Naive thymus-derived CD4-positive, alpha-beta T cell (primary cell): ENCODE measurements at regions not wholly inside any gene's neighbourhood (a gene's known extent, or its start where the extent isn't known, plus 50 kb on each side); places are given as distances from the start of the nearest gene placed in this dataset.

Experiments used
- ATAC-seq: fragments of 150-1000 bp; cut with Tn5 transposase; 2 replicates; pipeline ENCODE4 v1.10.0; 2021; ENCODE audit warnings: mild to moderate bottlenecking, moderate library complexity
- CTCF ChIA-PET: fragments of 350-600 bp; sonication (Branson Sonifier 250); formaldehyde crosslinking; loops from one replicate; lab custom pipeline; 2021; ENCODE audit warnings: antibody characterized with exemption; lab: Charles Lee
- POLR2A ChIA-PET: fragments of 350-600 bp; sonication (Branson Sonifier 250); formaldehyde crosslinking; loops from one replicate; lab custom pipeline; 2021; ENCODE audit warnings: antibody characterized with exemption, inconsistent platforms; lab: Charles Lee
- DNase-seq, 9 donors: peaks; one replicate each; pipeline versions ENCODE4 v3.0.0 to v3.0.0-alpha.2; 2020 to 2022; ENCODE audit warnings: mixed read lengths in 1 of 9
- H3K27ac ChIP-seq: one replicate; pipeline ENCODE4 v1.7.0; 2013; ENCODE audit warnings: mild to moderate bottlenecking, low read depth, low read length, moderate library complexity
- H3K27me3 ChIP-seq, 2 donors: one replicate each; pipeline ENCODE4 v1.7.0; 2013; ENCODE audit warnings: low read length in 2 of 2, mild to moderate bottlenecking in 2 of 2, moderate library complexity in 2 of 2; ENCODE audit not compliant: control insufficient read depth in 2 of 2, insufficient read depth in 2 of 2
- H3K36me3 ChIP-seq, 3 experiments: 1 replicate in 2 of 3; 2 replicates in 1 of 3; pipeline ENCODE4 v1.7.0; 2013; ENCODE audit warnings: low read length in 3 of 3, mild to moderate bottlenecking in 3 of 3, moderate library complexity in 1 of 3; ENCODE audit not compliant: insufficient read depth in 3 of 3, control insufficient read depth in 2 of 3
- H3K4me1 ChIP-seq, 2 donors: one replicate each; pipeline ENCODE4 v1.7.0; 2013; ENCODE audit warnings: low read length in 2 of 2, mild to moderate bottlenecking in 2 of 2, moderate library complexity in 1 of 2; ENCODE audit not compliant: control insufficient read depth in 2 of 2, insufficient read depth in 2 of 2
- H3K4me3 ChIP-seq: 2 replicates; pipeline ENCODE4 v1.7.0; 2013; ENCODE audit warnings: mild to moderate bottlenecking, low read length
- H3K9me3 ChIP-seq, 3 experiments: 1 replicate in 2 of 3; 2 replicates in 1 of 3; pipeline ENCODE4 v1.7.0; 2013; ENCODE audit warnings: low read length in 3 of 3; ENCODE audit not compliant: control insufficient read depth in 2 of 3
- H3K27ac Mint-ChIP-seq, 9 donors: one replicate each; pipeline ENCODE4 v1.8.0; 2020 to 2022; ENCODE audit warnings: mixed read lengths in 9 of 9, mild to moderate bottlenecking in 8 of 9, moderate library complexity in 5 of 9, inconsistent platforms in 2 of 9
- H3K27me3 Mint-ChIP-seq, 5 donors: one replicate each; pipeline ENCODE4 v1.8.0; 2021 to 2022; ENCODE audit warnings: mixed read lengths in 5 of 5, mild to moderate bottlenecking in 1 of 5
- H3K36me3 Mint-ChIP-seq, 5 donors: one replicate each; pipeline ENCODE4 v1.8.0; 2020 to 2022; ENCODE audit warnings: mixed read lengths in 5 of 5, mild to moderate bottlenecking in 3 of 5, inconsistent platforms in 1 of 5
- H3K4me1 Mint-ChIP-seq, 7 donors: one replicate each; pipeline ENCODE4 v1.8.0; 2020 to 2022; ENCODE audit warnings: mixed read lengths in 7 of 7, mild to moderate bottlenecking in 3 of 7, inconsistent platforms in 1 of 7
- H3K4me3 Mint-ChIP-seq, 10 donors: one replicate each; pipeline ENCODE4 v1.8.0; 2020 to 2022; ENCODE audit warnings: mild to moderate bottlenecking in 10 of 10, mixed read lengths in 10 of 10, moderate library complexity in 6 of 10, inconsistent platforms in 2 of 10
- H3K9me3 Mint-ChIP-seq, 11 donors: one replicate each; pipeline ENCODE4 v1.8.0; 2020 to 2022; ENCODE audit warnings: mixed read lengths in 11 of 11, mild to moderate bottlenecking in 4 of 11, inconsistent platforms in 1 of 11, moderate library complexity in 1 of 11
- intact Hi-C, 2 donors: fragments of 100-400 bp; cut with micrococcal nuclease; formaldehyde crosslinking; loops; one replicate each; pipeline ENCODE4 v1.15.1; 2023

DNA sequence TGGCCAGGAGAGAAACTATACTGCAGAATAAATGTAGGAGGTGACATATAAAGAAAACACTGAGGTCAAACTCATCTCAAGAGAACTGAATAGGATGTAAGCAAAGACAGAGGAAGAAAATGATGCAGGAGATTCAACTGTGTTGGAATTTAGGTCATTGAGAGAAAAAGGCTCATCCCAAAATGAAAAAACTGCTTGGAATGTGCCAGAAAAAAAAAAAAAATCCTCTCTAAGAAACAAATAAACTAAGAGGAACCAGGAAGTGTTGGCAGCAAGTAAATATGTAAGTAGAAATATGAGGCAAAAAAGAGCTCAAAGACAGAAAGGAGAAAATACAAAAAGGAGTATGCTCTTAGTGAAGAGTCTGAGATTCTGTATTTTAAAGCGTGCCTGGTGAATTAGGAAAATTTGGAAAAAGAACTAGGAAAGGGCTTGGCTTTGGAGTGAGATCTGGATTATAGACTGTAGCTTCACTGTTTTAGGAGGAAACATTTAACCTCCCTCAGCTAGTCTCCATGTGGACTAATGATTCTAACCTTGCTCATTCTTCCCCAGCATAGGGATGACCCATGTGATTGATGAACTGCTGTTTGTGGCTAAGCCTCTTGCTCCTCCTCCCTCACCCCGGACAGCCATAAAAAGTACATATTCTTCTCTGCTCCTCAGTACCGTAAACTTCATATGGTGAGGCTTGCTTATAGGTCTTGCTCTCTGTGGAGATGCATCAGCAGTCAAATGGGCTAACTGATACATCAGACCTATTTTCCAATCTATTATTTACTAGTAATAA lies 185.6 kb upstream of the POU5F2 start:
- POLR2A ChIA-PET: no interaction called here
- Mint-ChIP-seq H3K27me3 (no peaks in the 10 kb centered on the region), H3K4me3 (no peak overlapping the region), H3K27ac (no peak overlapping the region), H3K36me3 (peaks cover 0 to 39% (median 9%) of the 10 kb centered on the region in 5 donors), H3K9me3 (no peaks in the 10 kb centered on the region), H3K4me1 (peaks cover 0 to 12% (median 0%) of the 10 kb centered on the region in 7 donors)
- no peak overlapping the region for H3K4me3 ChIP-seq
- H3K36me3 ChIP-seq: no peaks in the 10 kb centered on the region
- H3K27ac ChIP-seq: no peak overlapping the region
- no peaks in the 10 kb centered on the region for H3K4me1 ChIP-seq
- CTCF ChIA-PET: interaction anchor here (0.6 kb wide), 1 partner anchor 382 kb away, joined by 3 read pairs; no protein-coding TSS in a partner anchor
- H3K9me3 ChIP-seq: no peaks in the 10 kb centered on the region
- no peaks in the 10 kb centered on the region for H3K27me3 ChIP-seq
- intact Hi-C loops: no loop called here
- ATAC-seq (no peak), DNase-seq (no peak)

DNA sequence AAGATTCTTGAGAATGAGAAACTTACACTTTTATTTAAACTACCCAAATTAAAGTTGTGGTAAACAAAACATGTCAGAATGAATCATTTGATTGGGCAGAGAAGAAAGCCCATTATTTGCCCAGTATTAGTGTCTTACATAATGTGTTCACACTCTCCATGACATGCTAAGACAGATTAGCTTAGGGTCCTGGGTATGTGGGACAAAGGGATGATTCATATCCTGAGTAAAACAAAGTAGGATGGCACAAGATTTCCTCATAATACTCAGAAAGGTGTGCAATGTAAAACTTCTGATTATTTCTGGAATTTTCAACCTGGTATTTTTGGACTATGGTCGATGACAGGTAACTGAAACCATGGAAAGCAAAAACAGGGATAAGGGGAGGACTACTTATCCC lies 183.9 kb upstream of the POU5F2 start:
- H3K4me1 Mint-ChIP-seq: peaks cover 0 to 15% (median 0%) of the 10 kb centered on the region in 7 donors
- no peaks in the 10 kb centered on the region for H3K27me3 Mint-ChIP-seq
- no peaks in the 10 kb centered on the region for H3K4me1 ChIP-seq
- intact Hi-C loops: no loop called here
- H3K4me3 Mint-ChIP-seq: no peak overlapping the region
- ATAC-seq (no peak), DNase-seq (no peak)
- no peak overlapping the region for H3K4me3 ChIP-seq
- no peaks in the 10 kb centered on the region for H3K9me3 ChIP-seq
- H3K36me3 Mint-ChIP-seq: peaks cover 0 to 45% (median 8%) of the 10 kb centered on the region in 5 donors
- no peaks in the 10 kb centered on the region for H3K9me3 Mint-ChIP-seq
- no peaks in the 10 kb centered on the region for H3K27me3 ChIP-seq
- CTCF ChIA-PET: no interaction called here
- H3K27ac Mint-ChIP-seq: no peak overlapping the region
- no peaks in the 10 kb centered on the region for H3K36me3 ChIP-seq
- POLR2A ChIA-PET: no interaction called here
- H3K27ac ChIP-seq: no peak overlapping the region

DNA sequence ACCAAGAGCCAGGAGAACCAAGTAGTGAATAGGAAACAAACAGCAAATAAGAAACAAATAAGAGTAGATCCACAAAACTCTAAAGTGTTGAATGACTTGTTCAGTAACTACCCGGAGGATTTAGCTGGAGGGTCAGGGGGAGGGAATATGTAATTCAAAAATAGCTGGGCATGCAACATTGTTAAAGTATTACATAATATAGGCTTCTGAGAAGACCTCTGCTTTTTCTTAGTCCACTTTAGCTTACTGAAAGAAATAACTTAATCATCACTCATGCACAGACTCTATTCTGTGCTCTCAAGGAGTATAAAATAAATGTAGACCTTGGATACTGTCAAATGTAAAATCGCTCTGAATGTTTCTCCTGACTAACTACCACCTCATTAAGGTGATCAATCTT lies 183.2 kb upstream of the POU5F2 start:
- H3K4me1 ChIP-seq: no peaks in the 10 kb centered on the region
- ChIA-PET POLR2A (no interaction called here), CTCF (no interaction called here)
- ATAC-seq (no peak), DNase-seq (no peak)
- no peaks in the 10 kb centered on the region for H3K27me3 ChIP-seq
- no peak overlapping the region for H3K27ac Mint-ChIP-seq
- H3K4me3 ChIP-seq: no peak overlapping the region
- peaks cover 0 to 15% (median 0%) of the 10 kb centered on the region in 7 donors for H3K4me1 Mint-ChIP-seq
- H3K27me3 Mint-ChIP-seq: no peaks in the 10 kb centered on the region
- no peak overlapping the region for H3K27ac ChIP-seq
- H3K9me3 Mint-ChIP-seq: no peaks in the 10 kb centered on the region
- no peaks in the 10 kb centered on the region for H3K9me3 ChIP-seq
- no peaks in the 10 kb centered on the region for H3K36me3 ChIP-seq
- H3K4me3 Mint-ChIP-seq: no peak overlapping the region
- peaks cover 0 to 40% (median 8%) of the 10 kb centered on the region in 5 donors for H3K36me3 Mint-ChIP-seq
- intact Hi-C loops: no loop called here

DNA sequence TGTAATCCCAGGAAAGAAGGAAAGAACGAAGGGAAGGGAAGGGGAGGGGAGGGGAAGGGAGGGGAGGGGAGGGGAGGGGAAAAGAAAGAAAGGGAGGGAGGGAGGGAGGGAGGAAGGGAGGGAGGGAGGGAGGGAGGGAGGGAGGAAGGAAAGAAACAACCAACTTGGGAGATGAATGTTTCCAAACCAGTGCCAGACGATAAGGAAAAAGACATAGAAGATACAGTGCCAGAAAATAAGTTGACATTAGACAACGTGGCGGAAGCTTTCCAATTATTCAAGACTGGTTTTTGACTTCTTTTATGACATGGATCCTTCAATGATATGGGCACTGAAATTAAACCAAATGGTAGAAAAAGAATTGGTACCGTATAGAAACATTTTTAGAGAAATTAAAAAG lies 181.2 kb upstream of the POU5F2 start:
- H3K4me1 ChIP-seq: no peaks in the 10 kb centered on the region
- ATAC-seq (no peak), DNase-seq (no peak)
- no peak overlapping the region for H3K4me3 ChIP-seq
- POLR2A ChIA-PET: no interaction called here
- H3K9me3 Mint-ChIP-seq: no peaks in the 10 kb centered on the region
- H3K27me3 Mint-ChIP-seq: no peaks in the 10 kb centered on the region
- no peak overlapping the region for H3K4me3 Mint-ChIP-seq
- H3K27ac Mint-ChIP-seq: no peak overlapping the region
- H3K9me3 ChIP-seq: no peaks in the 10 kb centered on the region
- H3K36me3 ChIP-seq: no peaks in the 10 kb centered on the region
- H3K27me3 ChIP-seq: no peaks in the 10 kb centered on the region
- intact Hi-C loops: no loop called here
- CTCF ChIA-PET: interaction anchor here (0.7 kb wide), 1 partner anchor 9 kb away, joined by 3 read pairs; no protein-coding TSS in a partner anchor
- H3K36me3 Mint-ChIP-seq: peaks cover 0 to 46% (median 7%) of the 10 kb centered on the region in 5 donors
- no peak overlapping the region for H3K27ac ChIP-seq
- H3K4me1 Mint-ChIP-seq: peaks cover 0 to 15% (median 0%) of the 10 kb centered on the region in 7 donors

GRCh38 chr5:93921001-93921400 lies 179.6 kb upstream of the POU5F2 start:
- H3K4me3 Mint-ChIP-seq: no peak overlapping the region
- ATAC-seq: no peak
- POLR2A ChIA-PET: no interaction called here
- Histone ChIP-seq H3K27me3 (no peaks in the 10 kb centered on the region), H3K36me3 (no peaks in the 10 kb centered on the region), H3K9me3 (no peaks in the 10 kb centered on the region), H3K4me1 (no peaks in the 10 kb centered on the region), H3K27ac (no peak overlapping the region), H3K4me3 (no peak overlapping the region)
- CTCF ChIA-PET: no interaction called here
- no peaks in the 10 kb centered on the region for H3K9me3 Mint-ChIP-seq
- H3K4me1 Mint-ChIP-seq: peaks cover 0 to 15% (median 0%) of the 10 kb centered on the region in 7 donors
- intact Hi-C loops: no loop called here
- H3K36me3 Mint-ChIP-seq: peaks cover 0 to 34% (median 0%) of the 10 kb centered on the region in 5 donors
- no peak for DNase-seq
- H3K27me3 Mint-ChIP-seq: no peaks in the 10 kb centered on the region
- H3K27ac Mint-ChIP-seq: no peak overlapping the region

- Histone ChIP-seq H3K4me3 (no peak overlapping the region), H3K36me3 (no peaks in the 10 kb centered on the region), H3K27me3 (no peaks in the 10 kb centered on the region), H3K9me3 (no peaks in the 10 kb centered on the region), H3K27ac (no peak overlapping the region), H3K4me1 (no peaks in the 10 kb centered on the region)
- ATAC-seq (no peak), DNase-seq (no peak)
- Mint-ChIP-seq H3K4me1 (peaks cover 0 to 2% (median 0%) of the 10 kb centered on the region in 7 donors), H3K9me3 (no peaks in the 10 kb centered on the region), H3K27me3 (no peaks in the 10 kb centered on the region), H3K36me3 (peaks cover 0 to 21% (median 0%) of the 10 kb centered on the region in 5 donors), H3K4me3 (no peak overlapping the region), H3K27ac (peak overlapping the region in 1 of 9 donors; percentile 49)
- POLR2A ChIA-PET: no interaction called here
- intact Hi-C loops: loop anchor here (5.0 to 10.0 kb wide), 3 partner anchors 938 to 1992 kb away; no protein-coding TSS in a partner anchor
- CTCF ChIA-PET: interaction anchor here (1.0 kb wide), 1 partner anchor 92 kb away, joined by 3 read pairs; no protein-coding TSS in a partner anchor
These were observed 175.5 kb upstream of the POU5F2 start for GRCh38 chr5:93916872-93917271.
